Activated T-cell treated with anti-CD3 and anti-CD28 coated beads, Interleukin-2, amount 50 U/mL, for 4 hours (primary cell): ENCODE measurements at regions not wholly inside any gene's neighbourhood (a gene's known extent, or its start where the extent isn't known, plus 50 kb on each side); places are given as distances from the start of the nearest gene placed in this dataset.
"Not testable (repeated sequence)": the region's sequence is repeated elsewhere in the genome, so short reads cannot be mapped to it uniquely, and the experiment has no call there.

Experiments
- ATAC-seq, 2 donors: fragments of 200-7000 bp; cut with Tn5 transposase; one replicate each; pipeline ENCODE4 v1.10.0; 2021
- DNase-seq: peaks from one replicate; pipeline ENCODE4 v3.0.0-alpha.2; 2020
- H3K27me3 Mint-ChIP-seq: one replicate; pipeline ENCODE4 v1.8.0; 2021; ENCODE audit warnings: low read depth, mixed read lengths
- H3K36me3 Mint-ChIP-seq: one replicate; pipeline ENCODE4 v1.8.0; 2022; ENCODE audit warnings: mixed read lengths; ENCODE audit not compliant: insufficient read depth
- H3K4me1 Mint-ChIP-seq: one replicate; pipeline ENCODE4 v1.8.0; 2021; ENCODE audit warnings: low read depth, mixed read lengths
- H3K4me3 Mint-ChIP-seq: one replicate; pipeline ENCODE4 v1.8.0; 2021; ENCODE audit warnings: mild to moderate bottlenecking, moderate library complexity, mixed read lengths
- H3K9me3 Mint-ChIP-seq: one replicate; pipeline ENCODE4 v1.8.0; 2021; ENCODE audit warnings: mixed read lengths

DNA sequence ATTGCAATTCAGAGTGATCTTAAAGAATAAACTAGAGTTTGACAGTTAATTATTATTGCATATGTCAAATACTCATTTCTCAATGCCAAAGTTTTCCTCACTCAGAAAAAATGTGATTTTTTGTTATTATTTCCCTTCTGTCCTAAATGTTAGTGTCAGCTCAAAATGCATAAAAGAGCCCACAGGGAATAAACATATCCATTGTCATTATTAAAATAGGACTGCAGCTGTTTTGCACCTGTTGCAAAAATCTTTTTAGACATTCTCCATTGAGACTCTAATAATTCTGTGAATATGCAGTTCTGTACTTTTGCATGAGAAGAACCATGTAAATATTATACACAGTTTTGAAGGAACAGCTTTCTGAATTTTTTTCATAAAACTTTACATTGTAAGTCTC is 540.0 kb upstream of the SLC39A10 start:
- no peak for DNase-seq
- Mint-ChIP-seq H3K27me3 (no peaks in the 10 kb centered on the region), H3K9me3 (peaks cover 5% of the 10 kb centered on the region), H3K4me1 (no peaks in the 10 kb centered on the region), H3K4me3 (no peak overlapping the region), H3K36me3 (no peaks in the 10 kb centered on the region)
- no peak for ATAC-seq

DNA sequence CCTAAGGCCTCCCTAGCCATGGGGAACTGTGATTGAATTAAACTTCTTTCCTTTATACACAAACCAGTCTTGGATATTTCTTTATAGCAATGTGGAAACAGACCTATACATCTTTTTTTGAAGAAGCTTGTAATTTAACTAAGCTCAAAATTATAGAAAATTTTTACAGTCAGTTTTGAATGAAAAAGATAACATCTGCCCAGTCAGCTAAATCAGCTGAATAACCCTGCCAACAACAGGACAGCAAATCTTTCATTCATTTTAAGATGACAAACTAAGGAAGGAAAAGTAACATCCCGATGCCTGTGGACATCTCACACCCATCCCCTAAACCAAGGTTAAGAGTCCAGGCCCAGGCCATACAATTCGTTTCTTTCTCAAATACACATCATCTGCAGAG is 541.3 kb upstream of the SLC39A10 start:
- H3K4me3 Mint-ChIP-seq: no peak overlapping the region
- H3K9me3 Mint-ChIP-seq: peaks cover 5% of the 10 kb centered on the region
- no peaks in the 10 kb centered on the region for H3K27me3 Mint-ChIP-seq
- no peaks in the 10 kb centered on the region for H3K36me3 Mint-ChIP-seq
- DNase-seq (no peak), ATAC-seq (no peak)
- no peaks in the 10 kb centered on the region for H3K4me1 Mint-ChIP-seq

GRCh38 chr2:195108182-195108581 is 548.8 kb upstream of the SLC39A10 start:
- no peak for ATAC-seq
- Mint-ChIP-seq H3K9me3 (no peaks in the 10 kb centered on the region), H3K27me3 (no peaks in the 10 kb centered on the region), H3K4me1 (no peaks in the 10 kb centered on the region), H3K36me3 (no peaks in the 10 kb centered on the region), H3K4me3 (no peak overlapping the region)
- DNase-seq: no peak

DNA sequence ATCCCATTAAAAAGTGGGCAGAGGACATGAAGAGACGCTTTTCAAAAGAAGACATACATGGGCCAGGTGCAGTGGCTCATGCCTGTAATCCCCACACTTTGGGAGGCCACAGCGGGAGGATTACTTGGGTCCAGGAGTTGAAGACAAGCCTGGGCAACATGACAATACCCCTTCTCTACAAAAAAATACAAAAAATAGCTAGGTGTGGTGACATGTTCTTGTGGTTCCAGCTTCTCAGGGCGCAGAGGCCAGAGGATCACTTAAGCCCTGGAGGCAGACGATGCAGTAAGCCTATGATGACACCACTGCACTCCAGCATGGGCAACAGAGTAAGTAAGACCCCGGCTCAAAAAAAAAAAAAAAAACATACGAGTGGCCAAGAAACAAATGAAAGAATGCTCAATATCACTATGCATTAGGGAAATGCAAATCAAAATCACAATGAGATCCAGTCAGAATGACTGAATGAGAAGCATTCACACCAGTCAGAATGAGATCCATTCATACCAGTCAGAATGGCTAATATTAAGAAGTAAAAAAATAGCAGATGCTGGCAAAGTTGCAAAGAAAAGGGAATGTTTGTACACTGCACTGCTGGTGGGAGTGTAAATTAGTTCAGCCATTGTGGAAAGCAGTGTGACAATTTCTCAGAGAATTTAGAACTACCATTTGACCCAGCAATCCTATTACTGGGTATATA is 550.2 kb upstream of the SLC39A10 start:
- ATAC-seq (no peak), DNase-seq (no peak)
- Mint-ChIP-seq H3K9me3 (no peaks in the 10 kb centered on the region), H3K4me3 (no peak overlapping the region), H3K27me3 (no peaks in the 10 kb centered on the region), H3K36me3 (no peaks in the 10 kb centered on the region), H3K4me1 (no peaks in the 10 kb centered on the region)

DNA sequence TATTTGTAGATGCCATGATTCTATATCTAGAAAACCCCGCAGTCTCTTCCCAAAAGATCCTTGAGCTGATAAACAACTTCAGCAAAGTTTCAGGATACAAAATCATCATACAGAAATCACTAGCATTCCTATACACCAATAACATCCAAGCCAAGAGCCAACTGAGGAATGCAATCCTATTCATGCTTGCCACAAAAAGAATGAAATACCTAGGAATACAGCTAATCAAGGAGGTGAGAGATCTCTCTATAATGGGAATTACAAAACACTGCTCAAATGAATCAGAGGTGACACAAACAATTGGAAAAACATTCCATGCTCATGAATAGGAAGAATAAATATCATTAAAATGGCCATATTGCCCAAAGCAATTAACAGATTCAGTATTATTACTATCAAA is 551.4 kb upstream of the SLC39A10 start:
- H3K27me3 Mint-ChIP-seq: peaks cover 2% of the 10 kb centered on the region
- H3K9me3 Mint-ChIP-seq: no peaks in the 10 kb centered on the region
- H3K4me1 Mint-ChIP-seq: no peaks in the 10 kb centered on the region
- ATAC-seq (no peak), DNase-seq (no peak)
- H3K4me3 Mint-ChIP-seq: no peak overlapping the region
- H3K36me3 Mint-ChIP-seq: no peaks in the 10 kb centered on the region

- DNase-seq: no peak
- H3K9me3 Mint-ChIP-seq: no peaks in the 10 kb centered on the region
- no peak overlapping the region for H3K4me3 Mint-ChIP-seq
- H3K4me1 Mint-ChIP-seq: peaks cover 4% of the 10 kb centered on the region
- ATAC-seq: no peak
- no peaks in the 10 kb centered on the region for H3K36me3 Mint-ChIP-seq
- H3K27me3 Mint-ChIP-seq: no peaks in the 10 kb centered on the region
These were observed 562.7 kb upstream of the SLC39A10 start for GRCh38 chr2:195094330-195094729.

GRCh38 chr2:195092341-195092740 is 564.7 kb upstream of the SLC39A10 start:
- ATAC-seq (no peak), DNase-seq (no peak)
- Mint-ChIP-seq H3K4me1 (peaks cover 4% of the 10 kb centered on the region), H3K27me3 (no peaks in the 10 kb centered on the region), H3K36me3 (no peaks in the 10 kb centered on the region), H3K9me3 (no peaks in the 10 kb centered on the region), H3K4me3 (no peak overlapping the region)

- H3K36me3 Mint-ChIP-seq, DNase-seq, H3K4me3 Mint-ChIP-seq, H3K4me1 Mint-ChIP-seq, ATAC-seq, H3K9me3 Mint-ChIP-seq: not testable (repeated sequence)
- peaks cover 17% of the 10 kb centered on the region for H3K27me3 Mint-ChIP-seq
These were observed 584.2 kb upstream of the SLC39A10 start for GRCh38 chr2:195072806-195073205.

- no peaks in the 10 kb centered on the region for H3K4me1 Mint-ChIP-seq
- no peaks in the 10 kb centered on the region for H3K27me3 Mint-ChIP-seq
- no peak for ATAC-seq
- H3K9me3 Mint-ChIP-seq: no peaks in the 10 kb centered on the region
- no peaks in the 10 kb centered on the region for H3K36me3 Mint-ChIP-seq
- DNase-seq: no peak
- no peak overlapping the region for H3K4me3 Mint-ChIP-seq
These were observed 600.0 kb upstream of the SLC39A10 start for GRCh38 chr2:195057001-195057400.

- Mint-ChIP-seq H3K9me3 (no peaks in the 10 kb centered on the region), H3K27me3 (no peaks in the 10 kb centered on the region), H3K36me3 (no peaks in the 10 kb centered on the region), H3K4me1 (no peaks in the 10 kb centered on the region), H3K4me3 (no peak overlapping the region)
- no peak for DNase-seq
- no peak for ATAC-seq
These were observed 601.0 kb upstream of the SLC39A10 start for GRCh38 chr2:195055996-195056395.

- no peaks in the 10 kb centered on the region for H3K27me3 Mint-ChIP-seq
- no peaks in the 10 kb centered on the region for H3K36me3 Mint-ChIP-seq
- no peaks in the 10 kb centered on the region for H3K4me1 Mint-ChIP-seq
- H3K9me3 Mint-ChIP-seq: no peaks in the 10 kb centered on the region
- no peak overlapping the region for H3K4me3 Mint-ChIP-seq
- DNase-seq (no peak), ATAC-seq (no peak)
These were observed 605.6 kb upstream of the SLC39A10 start for GRCh38 chr2:195051401-195051800.

- H3K36me3 Mint-ChIP-seq: no peaks in the 10 kb centered on the region
- peak; percentile 34 to 58 for ATAC-seq
- no peak overlapping the region for H3K4me3 Mint-ChIP-seq
- no peaks in the 10 kb centered on the region for H3K9me3 Mint-ChIP-seq
- H3K27me3 Mint-ChIP-seq: no peaks in the 10 kb centered on the region
- no peak for DNase-seq
- no peaks in the 10 kb centered on the region for H3K4me1 Mint-ChIP-seq
These were observed 607.5 kb upstream of the SLC39A10 start for GRCh38 chr2:195049372-195050031.

DNA sequence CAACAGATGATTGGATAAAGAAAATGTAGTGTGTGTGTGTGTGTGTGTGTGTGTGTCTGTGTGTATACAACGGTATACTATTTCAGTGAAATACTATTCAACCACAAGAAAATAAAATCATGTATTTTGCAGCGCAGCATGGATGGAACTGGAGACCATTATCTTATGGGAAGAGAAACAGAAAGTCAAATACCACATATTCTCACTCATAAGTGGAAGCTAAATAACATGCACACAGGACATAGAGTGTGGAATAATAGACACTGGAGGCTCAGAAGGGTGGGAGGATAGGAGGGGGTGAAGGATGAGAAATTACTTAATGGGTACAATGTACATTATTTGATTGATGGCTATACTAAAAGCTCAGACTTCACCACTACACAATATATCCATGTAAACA is 609.1 kb upstream of the SLC39A10 start:
- H3K4me1 Mint-ChIP-seq: no peaks in the 10 kb centered on the region
- no peaks in the 10 kb centered on the region for H3K9me3 Mint-ChIP-seq
- H3K4me3 Mint-ChIP-seq: no peak overlapping the region
- H3K36me3 Mint-ChIP-seq: no peaks in the 10 kb centered on the region
- DNase-seq: no peak
- no peaks in the 10 kb centered on the region for H3K27me3 Mint-ChIP-seq
- ATAC-seq: no peak

GRCh38 chr2:195044801-195045200 is 612.2 kb upstream of the SLC39A10 start:
- DNase-seq (no peak), ATAC-seq (no peak)
- no peaks in the 10 kb centered on the region for H3K9me3 Mint-ChIP-seq
- H3K4me3 Mint-ChIP-seq: no peak overlapping the region
- H3K36me3 Mint-ChIP-seq: no peaks in the 10 kb centered on the region
- H3K27me3 Mint-ChIP-seq: no peaks in the 10 kb centered on the region
- no peaks in the 10 kb centered on the region for H3K4me1 Mint-ChIP-seq

DNA sequence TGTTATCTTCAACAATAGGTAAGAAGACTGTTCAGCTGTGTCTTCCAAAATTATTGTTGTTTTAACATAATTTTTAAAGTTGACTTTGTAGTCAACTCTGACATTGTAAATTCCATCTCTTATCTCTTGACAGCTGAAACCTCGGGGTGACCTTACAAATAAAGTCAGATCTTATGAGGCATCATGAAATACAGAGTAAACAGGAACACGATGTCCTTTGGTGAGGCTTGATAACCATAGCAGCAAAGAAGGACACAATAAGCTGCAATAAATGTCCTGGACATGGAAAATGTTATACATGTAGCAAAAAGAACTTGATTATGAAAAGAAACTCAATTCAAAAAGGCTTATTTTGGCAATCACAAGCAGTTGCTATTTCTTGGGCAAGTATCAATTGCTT is 618.9 kb upstream of the SLC39A10 start:
- Mint-ChIP-seq H3K9me3 (no peaks in the 10 kb centered on the region), H3K4me3 (no peak overlapping the region), H3K36me3 (no peaks in the 10 kb centered on the region), H3K27me3 (no peaks in the 10 kb centered on the region), H3K4me1 (no peaks in the 10 kb centered on the region)
- ATAC-seq (no peak), DNase-seq (no peak)
